GM18499 (cell line): ENCODE measurements at regions not wholly inside any gene's neighbourhood (a gene's known extent, or its start where the extent isn't known, plus 50 kb on each side); places are given as distances from the start of the nearest gene placed in this dataset.

Source experiments
- ATAC-seq: cut with Tn5 transposase; IDR thresholded peaks from one replicate; pipeline ENCODE4 v1.9.1; 2021; ENCODE audit warnings: moderate number of reproducible peaks; ENCODE audit not compliant: insufficient read depth, unreplicated experiment

DNA sequence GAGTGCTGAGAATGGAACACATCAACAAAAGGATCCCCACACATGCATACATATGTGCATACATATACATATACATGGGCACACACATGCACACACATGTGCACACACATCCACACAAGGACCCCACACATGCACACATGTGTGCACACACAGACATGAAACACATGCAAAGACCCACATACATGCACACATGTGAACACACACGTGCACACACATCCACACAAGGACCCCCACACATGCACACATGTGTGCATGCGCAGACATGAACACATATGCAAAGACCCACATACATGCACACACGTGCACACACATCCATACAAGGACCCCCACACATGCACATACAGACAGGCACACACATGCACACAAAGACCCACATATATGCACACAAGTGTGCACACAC is 104.4 kb upstream of the ADARB2 start:
- ATAC-seq: no peak

DNA sequence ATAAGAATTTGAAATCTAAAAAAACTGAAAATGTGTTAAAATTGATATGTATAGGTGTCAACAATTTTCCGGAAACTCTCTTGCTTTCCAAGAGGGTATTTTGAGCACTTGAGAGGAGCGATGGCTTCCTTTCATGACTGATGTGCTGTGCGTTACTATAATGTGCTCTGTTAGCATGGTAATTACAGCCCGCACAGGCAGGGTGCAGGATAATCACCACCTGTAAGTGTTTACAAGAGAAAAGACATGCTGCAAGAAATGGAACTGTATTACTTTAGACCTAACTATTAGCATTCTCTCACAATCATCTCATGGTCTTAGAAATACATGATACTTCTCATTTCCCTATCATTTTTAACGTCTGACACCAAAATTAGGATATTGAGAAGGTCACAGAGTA is 92.4 kb upstream of the ADARB2 start:
- ATAC-seq: no peak

DNA sequence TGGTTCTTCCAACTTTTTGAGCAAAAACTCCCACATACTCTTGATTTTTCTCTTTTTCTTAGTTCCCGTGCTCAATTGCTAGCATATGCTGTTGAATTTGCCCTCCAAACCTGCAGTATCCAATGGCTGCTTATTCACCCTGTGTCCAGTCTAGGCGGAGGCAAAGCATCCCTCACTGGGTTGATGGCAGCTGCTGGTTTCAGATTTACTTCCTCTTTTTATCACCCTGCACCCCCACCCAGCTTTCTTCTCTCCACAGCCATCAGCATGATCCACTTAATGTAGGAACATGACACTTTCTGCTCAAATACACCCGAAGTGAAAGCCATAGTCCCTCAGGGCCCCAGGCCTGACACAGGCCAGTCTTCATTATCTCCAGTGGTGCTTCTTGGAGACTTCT is 87.6 kb upstream of the ADARB2 start:
- peak; percentile 82 for ATAC-seq

DNA sequence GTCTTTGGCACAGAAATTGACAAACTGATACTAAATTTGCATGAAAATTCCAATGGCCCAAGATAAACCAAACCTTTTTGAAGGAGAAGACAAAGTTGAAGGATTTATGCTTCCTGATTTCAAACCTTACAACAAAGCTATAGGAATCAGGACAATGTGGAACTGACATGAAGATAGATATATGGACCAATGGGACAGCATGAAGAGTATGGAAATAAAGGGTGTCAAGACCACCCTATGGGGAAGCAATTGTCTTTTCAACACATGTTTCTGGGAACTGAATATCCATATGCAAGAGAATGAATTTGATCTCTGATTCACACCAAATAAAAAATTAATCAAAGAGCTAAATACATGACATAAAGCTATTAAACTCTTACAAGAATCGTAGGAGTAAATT is 77.2 kb upstream of the ADARB2 start:
- no peak for ATAC-seq

DNA sequence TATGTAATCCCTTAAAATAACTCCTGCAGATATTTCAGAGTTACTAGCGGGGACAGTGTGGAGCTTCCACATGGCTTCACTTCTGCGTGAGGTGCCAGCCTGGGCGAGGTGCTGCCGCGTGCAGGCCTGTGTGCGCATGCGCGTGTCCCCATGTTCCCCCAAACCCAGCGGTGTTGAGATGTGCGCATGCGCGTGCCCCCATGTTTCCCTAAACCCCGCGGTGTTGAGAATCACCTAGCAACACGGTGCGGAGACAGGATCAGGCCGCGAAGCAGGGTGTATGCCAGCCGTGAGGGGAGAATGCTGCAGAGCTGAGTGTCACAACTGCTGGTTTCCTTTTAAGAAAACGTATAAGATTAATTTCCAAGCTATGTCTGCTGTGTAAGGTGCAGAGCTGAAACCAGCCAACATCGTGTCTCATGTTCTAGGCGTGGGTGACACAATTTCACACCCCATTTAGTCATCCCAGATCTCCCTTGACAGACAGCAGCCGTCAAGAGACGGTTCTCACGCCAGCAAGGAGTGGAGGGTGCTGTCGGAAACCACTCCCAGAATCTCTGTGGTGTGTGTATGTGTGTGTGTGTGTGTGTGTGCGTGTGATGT is 71.9 kb upstream of the ADARB2 start:
- no peak for ATAC-seq

DNA sequence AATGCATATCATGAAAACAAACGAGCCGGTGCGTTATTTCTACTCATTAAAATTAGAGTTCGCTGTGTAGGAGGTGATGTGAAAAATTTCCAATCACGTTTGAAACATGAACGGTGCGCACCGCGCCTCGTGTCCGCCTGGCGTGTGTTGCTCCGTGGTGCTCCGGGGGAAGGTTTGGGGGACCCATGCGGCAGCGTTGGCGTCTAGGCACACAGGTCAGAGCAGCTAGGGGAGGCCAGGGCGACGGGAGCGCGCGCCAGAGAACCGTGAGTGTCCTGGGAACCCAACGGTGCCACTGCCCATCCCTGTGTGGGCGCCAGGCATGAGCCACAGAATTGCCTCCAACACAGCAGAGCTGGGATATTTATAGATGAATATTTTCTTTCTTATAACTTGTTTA is 70.6 kb upstream of the ADARB2 start:
- ATAC-seq: no peak

DNA sequence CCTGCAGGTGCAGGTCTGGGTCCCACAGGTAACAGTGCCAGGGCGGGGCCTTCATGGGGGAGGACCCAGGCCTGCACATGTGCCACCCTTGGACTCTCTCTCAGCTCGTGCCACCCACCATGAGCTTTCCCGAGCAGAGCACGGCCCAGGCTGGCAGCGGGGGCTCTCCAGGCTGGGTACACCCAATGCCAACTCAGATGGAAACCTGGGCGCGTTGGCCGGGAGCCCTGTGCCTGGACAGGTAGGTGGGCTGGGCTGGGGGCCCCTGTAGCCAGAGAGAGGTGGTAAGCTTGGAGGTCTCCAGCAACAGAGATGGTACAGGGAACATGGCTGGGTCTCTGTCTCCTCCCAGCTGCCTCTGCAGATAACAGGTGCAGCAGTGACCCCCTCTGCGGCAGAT is 69.9 kb upstream of the ADARB2 start:
- ATAC-seq: no peak

DNA sequence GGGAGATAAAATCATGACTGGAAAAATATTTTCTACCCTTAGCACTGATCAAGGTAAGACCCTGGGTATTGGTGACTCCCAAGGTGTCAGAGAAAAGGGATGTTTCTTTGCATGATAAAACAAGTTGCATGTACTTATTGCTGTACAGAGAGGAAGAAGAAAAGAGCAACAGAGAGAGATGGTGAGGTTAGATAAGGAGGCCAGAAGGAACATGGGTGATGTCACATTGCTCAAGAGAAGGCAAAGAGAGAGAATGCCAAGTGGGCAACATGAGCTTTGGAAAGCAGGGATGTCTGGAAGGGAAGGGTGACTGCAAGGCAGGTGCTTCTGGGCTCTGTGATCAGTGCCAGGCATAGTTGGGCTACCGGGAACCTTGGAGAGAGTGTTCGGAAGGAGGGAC is 65.1 kb upstream of the ADARB2 start:
- no peak for ATAC-seq

DNA sequence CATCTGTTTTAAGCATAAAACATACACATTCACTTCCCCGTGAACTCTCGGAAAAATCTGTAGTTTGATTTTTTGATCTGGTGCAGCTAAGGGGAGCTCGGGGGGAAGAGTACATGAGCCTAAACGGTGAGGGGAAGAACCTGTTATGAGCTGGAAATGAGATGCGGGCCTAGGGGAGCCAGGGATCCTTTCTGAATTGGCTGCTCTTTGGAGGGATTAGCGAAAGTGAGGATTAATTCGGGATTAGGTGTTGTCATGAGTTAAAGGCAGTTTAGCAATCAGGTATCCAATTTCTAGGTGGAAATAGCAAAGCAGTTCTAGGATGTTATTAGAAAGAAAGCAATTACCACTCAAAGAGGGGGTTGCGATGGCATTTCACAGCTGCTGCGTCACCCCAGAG is 51.1 kb upstream of the ADARB2 start:
- no peak for ATAC-seq
